WTC11 (cell line): ENCODE measurements at regions not wholly inside any gene's neighbourhood (a gene's known extent, or its start where the extent isn't known, plus 50 kb on each side); places are given as distances from the start of the nearest gene placed in this dataset.

Experiments
- ATAC-seq: fragments of 200-7000 bp; cut with Tn5 transposase; 2 replicates; pipeline ENCODE4 v1.10.0; 2021; ENCODE audit warnings: mild to moderate bottlenecking, moderate library complexity
- CTCF ChIA-PET: fragments of 300-600 bp; sonication (Branson Sonifier 250); formaldehyde crosslinking; loops from one replicate; lab custom pipeline; 2021; ENCODE audit warnings: antibody characterized with exemption; lab: Charles Lee
- POLR2A ChIA-PET: fragments of 350-600 bp; sonication (Branson Sonifier 250); formaldehyde crosslinking; loops from one replicate; lab custom pipeline; 2021; ENCODE audit warnings: antibody characterized with exemption; lab: Charles Lee
- DNase-seq: peaks from one replicate; pipeline ENCODE4 v3.0.0; 2021; ENCODE audit warnings: low spot score
- H3K27ac Mint-ChIP-seq: 2 replicates; pipeline ENCODE4 v1.8.0; 2021; ENCODE audit warnings: mixed read lengths
- H3K27me3 Mint-ChIP-seq: 2 replicates; pipeline ENCODE4 v1.8.0; 2021; ENCODE audit warnings: low read depth, mild to moderate bottlenecking, moderate library complexity, mixed read lengths
- H3K36me3 Mint-ChIP-seq: 2 replicates; pipeline ENCODE4 v1.8.0; 2021; ENCODE audit warnings: mixed read lengths
- H3K4me1 Mint-ChIP-seq: 2 replicates; pipeline ENCODE4 v1.8.0; 2022; ENCODE audit warnings: mixed read lengths
- H3K4me3 Mint-ChIP-seq: 2 replicates; pipeline ENCODE4 v1.8.0; 2021; ENCODE audit warnings: mild to moderate bottlenecking, moderate library complexity, mixed read lengths
- H3K9me3 Mint-ChIP-seq: 2 replicates; pipeline ENCODE4 v1.8.0; 2021; ENCODE audit warnings: mixed read lengths
- ARID4B ChIP-seq: sonication (generic); formaldehyde crosslinking; IDR thresholded peaks from 2 replicates; pipeline ENCODE4 v1.8.0; 2023; ENCODE audit warnings: missing genetic modification reagents, mild to moderate bottlenecking, borderline replicate concordance
- ATF1 ChIP-seq: sonication (generic); formaldehyde crosslinking; IDR thresholded peaks from 2 replicates; pipeline ENCODE4 v1.8.1; 2023; ENCODE audit warnings: mild to moderate bottlenecking, moderate library complexity, missing genetic modification reagents
- ATF3 ChIP-seq: sonication (generic); formaldehyde crosslinking; conservative IDR thresholded peaks from 2 replicates; pipeline ENCODE4 v1.8.1; 2022; ENCODE audit warnings: mild to moderate bottlenecking, missing genetic modification reagents
- ATF6 ChIP-seq: sonication (generic); formaldehyde crosslinking; IDR thresholded peaks from 2 replicates; pipeline ENCODE4 v1.8.1; 2023; ENCODE audit warnings: mild to moderate bottlenecking, missing genetic modification reagents
- CBFB ChIP-seq: sonication (generic); formaldehyde crosslinking; IDR thresholded peaks from 2 replicates; pipeline ENCODE4 v1.8.1; 2022; ENCODE audit warnings: mild to moderate bottlenecking, low read depth, missing genetic modification reagents
- E2F4 ChIP-seq: sonication (generic); formaldehyde crosslinking; IDR thresholded peaks from 2 replicates; pipeline ENCODE4 v1.8.1; 2022; ENCODE audit warnings: low read depth, mild to moderate bottlenecking, moderate library complexity, missing genetic modification reagents, borderline replicate concordance
- ELF4 ChIP-seq: sonication (generic); formaldehyde crosslinking; IDR thresholded peaks from 2 replicates; pipeline ENCODE4 v1.8.1; 2022; ENCODE audit warnings: low read depth, mild to moderate bottlenecking, moderate library complexity, missing genetic modification reagents
- ETV6 ChIP-seq: sonication (generic); formaldehyde crosslinking; IDR thresholded peaks from 2 replicates; pipeline ENCODE4 v1.8.1; 2022; ENCODE audit warnings: mild to moderate bottlenecking, missing genetic modification reagents
- GABPB1 ChIP-seq: sonication (generic); formaldehyde crosslinking; IDR thresholded peaks from 2 replicates; pipeline ENCODE4 v1.8.1; 2023; ENCODE audit warnings: mild to moderate bottlenecking, missing genetic modification reagents
- MLX ChIP-seq: sonication (generic); formaldehyde crosslinking; IDR thresholded peaks from 2 replicates; pipeline ENCODE4 v1.8.1; 2023; ENCODE audit warnings: mild to moderate bottlenecking, missing genetic modification reagents, moderate library complexity
- PRRX2 ChIP-seq: fragments of 250-450 bp; sonication (Bioruptor Pico); IDR thresholded peaks from 2 replicates; pipeline ENCODE4 v1.8.0; 2021; ENCODE audit warnings: mild to moderate bottlenecking
- RELA ChIP-seq: sonication (generic); formaldehyde crosslinking; IDR thresholded peaks from 2 replicates; pipeline ENCODE4 v1.8.1; 2022; ENCODE audit warnings: missing genetic modification reagents, mild to moderate bottlenecking, borderline replicate concordance
- USF1 ChIP-seq: sonication (generic); formaldehyde crosslinking; IDR thresholded peaks from 2 replicates; pipeline ENCODE4 v1.8.0; 2022; ENCODE audit warnings: mild to moderate bottlenecking, missing genetic modification reagents
- ZNF121 ChIP-seq: sonication (generic); formaldehyde crosslinking; IDR thresholded peaks from 2 replicates; pipeline ENCODE4 v1.8.0; 2023; ENCODE audit warnings: missing genetic modification reagents
- ZNF396 ChIP-seq: fragments of 250-450 bp; sonication (Bioruptor Pico); IDR thresholded peaks from 2 replicates; pipeline ENCODE4 v1.8.0; 2021; ENCODE audit warnings: mild to moderate bottlenecking, moderate library complexity, borderline replicate concordance
- TF ChIP-seq, protein P1 (sequence below): sonication (generic); formaldehyde crosslinking; IDR thresholded peaks from 2 replicates; pipeline ENCODE4 v1.8.1; 2023; ENCODE audit warnings: mild to moderate bottlenecking, missing genetic modification reagents
- TF ChIP-seq, protein P2 (sequence below): fragments of 250-450 bp; sonication (Bioruptor Pico); IDR thresholded peaks from 2 replicates; pipeline ENCODE4 v1.9.0; 2021; ENCODE audit warnings: mild to moderate bottlenecking, borderline replicate concordance

GRCh38 chr6:122128445-122128844, 271.0 kb upstream of the HSF2 start:
- DNase-seq = no peak
- Mint-ChIP-seq H3K4me1 (no peaks in the 10 kb centered on the region), H3K4me3 (no peak overlapping the region), H3K36me3 (no peaks in the 10 kb centered on the region), H3K9me3 (no peaks in the 10 kb centered on the region), H3K27ac (no peak overlapping the region), H3K27me3 (no peaks in the 10 kb centered on the region)
- ChIA-PET CTCF (no interaction called here), POLR2A (no interaction called here)
- TF ChIP-seq ZNF121 = no peak
- no peak for TF ChIP-seq USF1 (CRISPR knock-in tag)
- no peak for TF ChIP-seq ELF4 (CRISPR knock-in tag)
- TF ChIP-seq PRRX2 = no peak
- no peak for TF ChIP-seq E2F4 (CRISPR knock-in tag)
- TF ChIP-seq ATF3 = no peak
- no peak for TF ChIP-seq GABPB1 (CRISPR knock-in tag)
- TF ChIP-seq, protein P1, sequence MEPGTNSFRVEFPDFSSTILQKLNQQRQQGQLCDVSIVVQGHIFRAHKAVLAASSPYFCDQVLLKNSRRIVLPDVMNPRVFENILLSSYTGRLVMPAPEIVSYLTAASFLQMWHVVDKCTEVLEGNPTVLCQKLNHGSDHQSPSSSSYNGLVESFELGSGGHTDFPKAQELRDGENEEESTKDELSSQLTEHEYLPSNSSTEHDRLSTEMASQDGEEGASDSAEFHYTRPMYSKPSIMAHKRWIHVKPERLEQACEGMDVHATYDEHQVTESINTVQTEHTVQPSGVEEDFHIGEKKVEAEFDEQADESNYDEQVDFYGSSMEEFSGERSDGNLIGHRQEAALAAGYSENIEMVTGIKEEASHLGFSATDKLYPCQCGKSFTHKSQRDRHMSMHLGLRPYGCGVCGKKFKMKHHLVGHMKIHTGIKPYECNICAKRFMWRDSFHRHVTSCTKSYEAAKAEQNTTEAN (CRISPR knock-in tag) = no peak
- no peak for TF ChIP-seq ARID4B (CRISPR knock-in tag)
- no peak for TF ChIP-seq RELA
- ATAC-seq = no peak

- no peak overlapping the region for H3K4me3 Mint-ChIP-seq
- ATAC-seq (no peak), DNase-seq (no peak)
- ChIA-PET POLR2A (no interaction called here), CTCF (no interaction called here)
- TF ChIP-seq MLX (no peak), ATF1 (CRISPR knock-in tag) (no peak), ETV6 (CRISPR knock-in tag) (no peak), ATF6 (no peak), CBFB (no peak), ZNF396 (CRISPR knock-in tag) (no peak)
- TF ChIP-seq, protein P2, sequence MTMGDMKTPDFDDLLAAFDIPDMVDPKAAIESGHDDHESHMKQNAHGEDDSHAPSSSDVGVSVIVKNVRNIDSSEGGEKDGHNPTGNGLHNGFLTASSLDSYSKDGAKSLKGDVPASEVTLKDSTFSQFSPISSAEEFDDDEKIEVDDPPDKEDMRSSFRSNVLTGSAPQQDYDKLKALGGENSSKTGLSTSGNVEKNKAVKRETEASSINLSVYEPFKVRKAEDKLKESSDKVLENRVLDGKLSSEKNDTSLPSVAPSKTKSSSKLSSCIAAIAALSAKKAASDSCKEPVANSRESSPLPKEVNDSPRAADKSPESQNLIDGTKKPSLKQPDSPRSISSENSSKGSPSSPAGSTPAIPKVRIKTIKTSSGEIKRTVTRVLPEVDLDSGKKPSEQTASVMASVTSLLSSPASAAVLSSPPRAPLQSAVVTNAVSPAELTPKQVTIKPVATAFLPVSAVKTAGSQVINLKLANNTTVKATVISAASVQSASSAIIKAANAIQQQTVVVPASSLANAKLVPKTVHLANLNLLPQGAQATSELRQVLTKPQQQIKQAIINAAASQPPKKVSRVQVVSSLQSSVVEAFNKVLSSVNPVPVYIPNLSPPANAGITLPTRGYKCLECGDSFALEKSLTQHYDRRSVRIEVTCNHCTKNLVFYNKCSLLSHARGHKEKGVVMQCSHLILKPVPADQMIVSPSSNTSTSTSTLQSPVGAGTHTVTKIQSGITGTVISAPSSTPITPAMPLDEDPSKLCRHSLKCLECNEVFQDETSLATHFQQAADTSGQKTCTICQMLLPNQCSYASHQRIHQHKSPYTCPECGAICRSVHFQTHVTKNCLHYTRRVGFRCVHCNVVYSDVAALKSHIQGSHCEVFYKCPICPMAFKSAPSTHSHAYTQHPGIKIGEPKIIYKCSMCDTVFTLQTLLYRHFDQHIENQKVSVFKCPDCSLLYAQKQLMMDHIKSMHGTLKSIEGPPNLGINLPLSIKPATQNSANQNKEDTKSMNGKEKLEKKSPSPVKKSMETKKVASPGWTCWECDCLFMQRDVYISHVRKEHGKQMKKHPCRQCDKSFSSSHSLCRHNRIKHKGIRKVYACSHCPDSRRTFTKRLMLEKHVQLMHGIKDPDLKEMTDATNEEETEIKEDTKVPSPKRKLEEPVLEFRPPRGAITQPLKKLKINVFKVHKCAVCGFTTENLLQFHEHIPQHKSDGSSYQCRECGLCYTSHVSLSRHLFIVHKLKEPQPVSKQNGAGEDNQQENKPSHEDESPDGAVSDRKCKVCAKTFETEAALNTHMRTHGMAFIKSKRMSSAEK = no peak
- no peaks in the 10 kb centered on the region for H3K36me3 Mint-ChIP-seq
- no peaks in the 10 kb centered on the region for H3K9me3 Mint-ChIP-seq
- no peaks in the 10 kb centered on the region for H3K4me1 Mint-ChIP-seq
- no peaks in the 10 kb centered on the region for H3K27me3 Mint-ChIP-seq
- H3K27ac Mint-ChIP-seq = no peak overlapping the region
Measured at GRCh38 chr6:122129313-122130025, 270.0 kb upstream of the HSF2 start.
